ENCODE measurements at regions not wholly inside any gene's neighbourhood (a gene's known extent, or its start where the extent isn't known, plus 50 kb on each side); places are given as distances from the start of the nearest gene placed in this dataset.

- no peak for DNase-seq
Observed at GRCh38 chr1:84090447-84091245, 53.4 kb upstream of the PRKACB start.

DNA sequence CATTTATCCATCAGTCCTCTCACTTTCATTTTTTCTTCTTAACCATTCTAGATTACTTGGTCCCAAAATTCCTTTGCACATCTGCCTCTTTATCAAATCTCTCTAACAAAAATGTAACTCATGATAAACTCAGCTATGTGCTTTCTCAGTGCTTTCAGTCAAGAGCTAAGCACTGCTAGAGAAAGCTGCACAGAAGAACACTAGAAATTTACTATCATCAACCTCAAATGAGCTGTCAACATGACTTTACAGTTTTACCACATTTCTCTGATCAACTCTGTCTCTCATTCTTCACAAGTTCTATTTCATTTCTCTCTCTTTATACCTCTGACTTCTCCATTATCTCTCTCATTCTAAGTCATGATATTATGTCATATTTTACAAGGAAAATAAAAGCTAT, 54.2 kb upstream of the PRKACB start:
- no peak for DNase-seq

DNA sequence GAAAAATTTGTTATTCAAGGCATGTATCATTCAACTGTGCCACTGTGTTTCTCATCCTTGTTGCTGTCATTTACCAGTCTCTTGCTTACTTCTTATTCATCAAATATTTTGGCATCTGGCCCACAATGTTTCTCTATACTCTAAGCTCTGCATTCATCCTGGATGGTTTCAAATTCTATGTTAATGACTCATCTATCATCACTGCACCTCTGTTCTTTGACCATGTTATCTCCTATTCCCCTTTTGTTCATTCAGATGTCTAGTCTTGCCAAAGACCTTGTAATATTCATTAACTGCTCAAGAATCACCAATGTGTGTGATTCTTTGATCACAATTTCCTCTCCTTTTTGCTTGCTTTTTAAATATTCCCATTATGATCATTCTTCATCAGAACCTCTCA, 54.6 kb upstream of the PRKACB start:
- DNase-seq = no peak

GRCh38 chr1:84086616-84087015, 57.5 kb upstream of the PRKACB start:
- no peak for DNase-seq

DNA sequence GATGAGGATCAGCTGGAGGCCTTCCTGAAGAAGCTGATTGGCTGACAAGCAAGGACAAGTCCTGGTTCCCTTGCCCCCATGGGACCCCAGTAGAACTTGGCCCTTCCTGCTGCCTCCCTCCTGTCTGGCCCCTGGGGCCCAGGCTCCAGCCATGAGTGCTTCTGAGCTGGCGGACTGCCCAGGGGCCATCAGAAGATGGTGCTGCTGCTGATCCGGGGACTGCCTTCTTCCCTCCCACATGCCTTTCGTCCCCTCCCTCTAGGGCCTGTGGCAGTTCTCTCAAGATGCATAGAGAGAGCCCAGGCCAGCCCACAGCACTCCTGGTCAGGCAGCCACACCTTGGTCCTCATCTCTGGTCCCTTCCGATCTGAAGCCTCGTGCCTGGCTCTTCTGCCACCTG, 57.9 kb upstream of the PRKACB start:
- DNase-seq = no peak

DNA sequence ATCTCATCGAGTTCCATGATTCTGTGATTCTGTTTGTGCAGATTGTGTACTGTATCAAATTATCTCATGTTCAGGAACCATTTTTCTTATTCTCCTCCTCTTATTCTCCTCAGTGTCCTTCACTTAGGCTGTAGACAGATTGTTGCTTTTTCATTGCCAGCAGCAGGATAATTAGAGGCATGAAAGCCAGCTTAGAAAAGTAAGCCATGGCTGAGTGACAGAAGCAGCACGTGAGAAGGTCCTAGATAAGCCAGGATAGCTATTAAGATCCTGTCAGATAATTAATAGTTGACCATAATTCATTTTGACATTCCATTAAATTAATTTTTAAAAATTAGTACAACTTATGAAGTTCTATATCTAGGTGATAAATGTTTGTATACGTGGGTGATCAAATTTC, 60.8 kb upstream of the PRKACB start:
- DNase-seq = no peak

DNA sequence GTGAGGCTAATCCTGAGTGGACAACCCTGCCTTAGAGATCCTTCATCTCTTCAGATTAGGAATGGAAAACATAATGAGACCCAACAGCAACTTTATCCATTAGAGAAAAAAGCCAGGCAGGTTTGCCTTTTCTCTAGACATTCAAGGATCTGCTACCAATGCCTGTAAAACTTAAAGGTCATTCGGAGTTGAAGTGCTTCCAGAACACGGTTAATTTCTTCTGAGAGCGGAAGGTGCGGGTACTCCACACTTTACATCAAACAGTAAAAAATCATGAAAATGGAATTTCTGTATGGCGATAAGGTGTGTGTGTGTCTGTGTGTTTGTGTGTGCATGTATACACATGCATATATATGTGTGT, 65.2 kb upstream of the PRKACB start:
- DNase-seq = no peak

- no peak for DNase-seq
Observed at GRCh38 chr1:84078108-84078841, 65.8 kb upstream of the PRKACB start.

- peak; percentile 67 for DNase-seq
Observed at GRCh38 chr1:84077476-84078107, 66.5 kb upstream of the PRKACB start.

GRCh38 chr1:84073266-84073665, 70.8 kb upstream of the PRKACB start:
- DNase-seq = no peak

DNA sequence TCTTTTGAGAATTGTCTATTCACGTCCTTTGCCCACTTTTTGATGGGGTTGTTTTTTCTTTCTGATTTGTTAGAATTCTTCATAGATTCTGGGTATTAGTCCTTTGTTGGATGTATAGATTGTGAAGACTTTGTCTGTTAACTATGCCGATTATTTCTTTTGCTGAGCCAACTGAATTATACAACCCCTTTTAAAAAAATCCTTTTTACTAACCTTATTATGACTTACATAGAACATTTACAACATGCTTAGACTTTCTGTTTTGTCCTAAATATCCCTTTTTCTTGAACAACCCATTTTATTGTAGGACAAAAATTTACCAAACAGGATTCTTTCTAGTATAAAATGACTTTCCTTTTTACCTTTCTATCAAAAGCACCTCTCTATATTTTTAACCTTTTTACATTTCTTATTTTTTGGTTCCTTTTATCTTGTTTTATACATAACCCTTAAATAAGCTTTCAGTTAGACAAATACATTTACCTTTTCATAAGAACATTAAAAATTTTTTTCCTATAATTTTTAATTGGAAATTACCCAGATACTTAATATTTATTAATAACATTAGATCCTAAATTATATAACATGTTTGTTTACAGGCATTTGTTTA, 70.4 kb upstream of the TTLL7 start:
- DNase-seq = no peak

DNA sequence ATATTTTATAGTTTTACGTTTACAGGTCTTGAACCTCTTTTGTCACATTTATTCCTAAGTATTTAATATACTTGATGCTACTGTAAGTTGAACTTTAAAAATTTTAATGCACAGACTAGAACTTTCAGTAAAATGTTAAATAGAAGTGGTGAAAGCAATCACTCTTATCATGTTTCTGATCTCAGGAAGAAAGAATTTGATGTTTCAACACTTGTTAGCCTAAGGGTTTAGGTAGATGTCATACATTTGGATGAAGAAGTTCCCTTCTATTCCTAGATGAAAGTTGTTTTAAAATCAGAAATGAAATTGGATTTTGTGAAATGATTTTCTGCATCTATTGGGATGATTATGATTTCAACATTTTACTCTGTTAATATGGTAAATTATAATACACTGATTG, 63.6 kb upstream of the TTLL7 start:
- no peak for DNase-seq

DNA sequence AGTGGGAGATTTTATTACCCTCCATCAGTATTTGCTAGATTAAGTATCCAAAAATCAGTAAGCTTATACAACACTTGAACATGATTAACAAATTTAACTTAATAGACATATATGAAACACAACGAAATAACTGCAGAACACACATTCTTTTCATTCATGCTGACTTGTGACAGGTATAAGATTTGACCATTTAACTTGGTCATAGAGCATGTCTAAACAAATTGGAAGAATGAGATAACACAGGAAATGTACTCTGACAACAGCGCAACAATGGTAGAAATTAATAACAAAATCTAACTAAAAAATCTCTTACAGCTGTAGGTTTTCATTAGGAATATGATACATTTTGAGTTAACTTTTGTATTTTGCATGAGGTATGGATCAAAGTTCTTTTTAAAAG, 62.4 kb upstream of the TTLL7 start:
- DNase-seq = no peak

GRCh38 chr1:84060781-84061180, 61.8 kb upstream of the TTLL7 start:
- DNase-seq = no peak

DNA sequence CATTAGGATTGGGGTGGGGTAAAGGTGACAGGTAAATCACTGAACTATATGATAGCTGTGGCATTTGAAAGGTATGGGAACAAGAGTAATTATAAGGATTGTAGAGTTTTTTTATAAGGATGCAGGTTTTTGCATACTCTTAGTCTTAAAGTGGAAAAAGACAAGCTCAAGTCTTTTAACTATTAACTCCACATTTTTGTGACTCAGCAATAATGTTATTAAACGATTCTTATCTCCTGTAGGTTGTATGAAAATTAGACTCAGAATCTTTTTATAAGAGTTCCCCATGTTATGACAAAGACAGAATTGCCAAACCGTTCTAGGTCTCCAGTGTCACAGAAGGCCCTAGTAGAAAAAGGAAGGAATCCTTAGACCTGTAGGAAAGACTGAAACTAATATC, 49.9 kb upstream of the TTLL7 start:
- no peak for DNase-seq

Data from stimulated activated CD4-positive, alpha-beta T cell treated with anti-CD3 and anti-CD28 coated beads, Interleukin-4, amount 100 ng/mL, for 24 hours (primary cell).